Fibroblast of gingiva (primary cell): ENCODE measurements at regions not wholly inside any gene's neighbourhood (a gene's known extent, or its start where the extent isn't known, plus 50 kb on each side); places are given as distances from the start of the nearest gene placed in this dataset.
"Not testable (repeated sequence)": the region's sequence is repeated elsewhere in the genome, so short reads cannot be mapped to it uniquely, and the experiment has no call there.

Experiments
- DNase-seq: peaks from one replicate; pipeline ENCODE4 v3.0.0-alpha.2; 2011; ENCODE audit warnings: low read depth

DNA sequence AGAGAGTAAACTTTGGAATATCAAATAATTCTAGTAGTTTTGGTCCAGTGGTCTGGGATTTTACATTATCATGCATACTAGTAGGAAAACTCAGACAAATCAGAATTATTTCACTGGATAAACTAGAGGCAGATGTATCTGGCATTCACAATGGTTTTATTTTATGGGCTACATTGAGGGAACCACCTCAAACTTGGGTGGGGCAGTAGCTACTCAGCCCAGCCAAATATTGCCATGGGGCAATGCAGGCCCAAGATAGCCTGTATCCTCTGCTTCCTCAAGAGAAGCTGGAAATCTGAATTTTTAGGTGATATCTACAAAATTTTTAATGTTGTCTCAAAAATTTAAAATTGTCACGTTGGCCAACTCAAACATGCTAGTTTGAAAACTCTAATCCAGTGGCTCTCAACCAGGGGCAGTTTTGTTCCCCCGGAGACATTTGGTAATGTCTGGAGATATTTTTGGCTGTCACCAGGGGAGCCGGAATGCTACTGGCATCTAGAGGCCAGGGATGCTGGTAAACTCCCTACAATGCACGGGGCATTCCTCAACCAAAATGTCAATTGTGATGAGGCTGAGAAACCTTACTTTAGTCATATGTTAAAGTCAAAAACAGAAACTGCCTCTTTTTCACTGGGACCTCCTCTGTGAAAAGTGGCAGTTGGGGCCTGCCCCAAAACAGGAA, 172.8 kb upstream of the SPRED2 start:
- no peak for DNase-seq

DNA sequence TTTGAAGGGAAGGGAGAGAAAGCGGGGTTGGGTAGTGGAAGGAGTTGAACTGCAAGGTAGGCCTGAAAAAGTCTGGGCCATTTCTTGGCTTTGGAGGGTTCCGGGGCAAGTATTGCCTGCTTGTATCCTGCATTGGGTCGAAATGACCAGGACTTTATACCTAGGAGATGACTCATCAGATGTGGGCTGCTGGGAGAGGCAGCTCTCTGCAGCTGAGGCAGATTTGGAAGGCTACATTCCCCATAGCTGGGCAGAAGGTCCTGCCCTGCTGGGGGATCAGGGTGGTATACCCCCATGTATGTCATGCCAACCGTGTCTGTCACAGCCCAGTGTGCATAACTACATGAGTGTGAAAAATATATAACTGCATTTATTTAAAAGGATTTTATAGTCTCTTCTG, 171.8 kb upstream of the SPRED2 start:
- DNase-seq = no peak

DNA sequence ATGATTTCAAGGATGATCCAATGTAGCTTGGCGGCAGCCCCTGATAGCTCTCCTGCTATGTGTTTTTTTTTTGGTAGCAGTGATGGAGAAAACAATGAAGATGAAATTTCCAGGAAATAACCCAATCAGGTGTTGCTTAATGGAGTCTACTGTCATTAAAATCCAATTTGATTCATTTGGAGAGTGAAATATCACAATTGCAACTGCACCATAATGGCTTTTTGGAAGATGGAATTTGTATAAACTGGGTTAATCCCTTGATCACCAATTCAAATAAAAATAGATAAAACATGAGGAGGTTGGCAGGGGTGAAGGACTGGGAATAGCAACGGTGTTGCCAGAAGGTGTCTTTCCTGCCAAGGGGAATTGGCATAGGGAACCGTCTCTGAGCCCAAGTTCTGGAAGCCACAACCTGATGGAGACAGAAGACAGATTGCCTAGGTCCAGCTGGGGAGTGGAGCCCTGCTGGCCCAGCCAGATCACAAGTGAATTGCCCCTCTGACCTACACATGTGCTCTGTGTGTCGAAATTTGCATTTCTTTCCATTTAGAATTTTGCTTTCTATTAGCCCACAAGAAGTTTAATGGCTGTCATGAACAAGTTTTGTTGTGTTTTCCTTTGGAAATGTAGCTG, 170.3 kb upstream of the SPRED2 start:
- no peak for DNase-seq

- DNase-seq = not testable (repeated sequence)
These were observed 168.5 kb upstream of the SPRED2 start for GRCh38 chr2:65600871-65601270.

DNA sequence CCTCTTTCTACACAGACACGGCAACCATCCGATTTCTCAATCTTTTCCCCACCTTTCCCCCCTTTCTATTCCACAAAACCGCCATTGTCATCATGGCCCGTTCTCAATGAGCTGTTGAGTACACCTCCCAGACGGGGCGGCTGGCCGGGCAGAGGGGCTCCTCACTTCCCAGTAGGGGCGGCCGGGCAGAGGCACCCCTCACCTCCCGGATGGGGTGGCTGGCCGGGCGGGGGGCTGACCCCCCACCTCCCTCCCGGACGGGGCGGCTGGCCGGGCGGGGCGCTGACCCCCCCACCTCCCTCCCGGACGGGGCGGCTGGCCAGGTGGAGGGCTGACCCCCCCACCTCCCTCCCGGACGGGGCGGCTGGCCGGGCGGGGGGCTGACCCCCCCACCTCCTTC, 168.0 kb upstream of the SPRED2 start:
- not testable (repeated sequence) for DNase-seq

GRCh38 chr2:65599693-65600092, 167.3 kb upstream of the SPRED2 start:
- no peak for DNase-seq

- no peak for DNase-seq
These were observed 166.6 kb upstream of the SPRED2 start for GRCh38 chr2:65598996-65599395.

GRCh38 chr2:65598264-65598663, 165.9 kb upstream of the SPRED2 start:
- no peak for DNase-seq

DNA sequence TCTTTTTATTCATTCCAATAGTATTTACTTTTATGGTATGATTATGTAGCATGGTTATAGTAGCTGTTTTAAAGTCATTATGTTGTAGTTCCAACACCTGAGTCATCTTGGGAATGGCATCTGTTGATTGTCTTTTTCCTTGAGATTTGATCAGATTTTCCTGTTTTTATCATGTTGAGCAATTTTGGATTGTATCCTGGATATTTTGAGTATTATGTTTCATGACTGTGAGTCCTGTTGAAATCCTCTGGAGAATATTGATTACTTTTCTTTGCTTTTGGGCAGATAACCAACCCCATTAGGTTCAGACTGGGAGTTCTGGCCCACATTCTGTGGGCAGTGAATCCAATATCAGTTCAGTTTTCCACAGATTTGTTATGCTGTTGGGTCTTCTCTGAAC, 163.2 kb upstream of the SPRED2 start:
- DNase-seq = peak; percentile 38

GRCh38 chr2:65594150-65594549, 161.8 kb upstream of the SPRED2 start:
- DNase-seq = no peak

- no peak for DNase-seq
These were observed 157.3 kb upstream of the SPRED2 start for GRCh38 chr2:65589667-65590066.

- DNase-seq = no peak
These were observed 155.4 kb upstream of the SPRED2 start for GRCh38 chr2:65587779-65588178.

DNA sequence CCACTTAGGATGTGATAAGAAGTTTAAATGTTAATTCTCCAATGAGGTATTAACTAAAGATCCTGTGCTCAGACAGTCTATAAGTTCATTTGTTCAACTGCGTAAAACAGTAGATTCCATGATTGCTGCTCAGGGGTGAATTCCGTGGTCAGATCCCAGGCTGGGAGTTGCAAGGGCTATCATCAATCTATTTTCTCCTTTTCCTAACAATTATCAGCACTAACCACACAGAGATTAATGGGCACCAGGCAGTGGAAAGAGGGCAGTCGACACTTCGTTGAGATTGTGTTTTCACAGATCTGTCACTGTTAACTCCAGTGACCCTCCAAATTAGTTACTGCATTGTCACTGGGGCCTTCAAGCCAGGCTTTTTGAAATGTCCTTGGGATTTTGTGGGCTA, 154.1 kb upstream of the SPRED2 start:
- no peak for DNase-seq

- DNase-seq = no peak
These were observed 150.7 kb upstream of the SPRED2 start for GRCh38 chr2:65583061-65583460.

DNA sequence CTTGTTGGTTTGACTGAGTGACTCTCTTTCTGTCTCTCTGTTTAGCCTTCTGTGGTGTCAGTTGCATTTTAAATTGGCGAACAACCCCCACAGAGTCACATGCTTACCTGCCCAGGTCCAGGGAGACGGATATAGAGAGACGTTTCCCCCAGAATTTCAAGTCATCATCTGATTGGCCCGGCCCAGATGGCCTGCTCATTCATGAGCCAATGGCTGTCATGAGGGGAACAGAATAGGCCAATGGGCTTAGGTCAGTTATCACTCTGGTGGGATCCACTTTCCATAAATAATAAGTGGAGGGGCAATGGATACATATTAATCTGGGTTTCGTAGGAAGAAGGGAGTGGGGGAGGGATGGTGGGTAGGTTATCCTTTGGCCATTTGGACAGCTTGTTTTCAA, 150.0 kb upstream of the SPRED2 start:
- DNase-seq = no peak

DNA sequence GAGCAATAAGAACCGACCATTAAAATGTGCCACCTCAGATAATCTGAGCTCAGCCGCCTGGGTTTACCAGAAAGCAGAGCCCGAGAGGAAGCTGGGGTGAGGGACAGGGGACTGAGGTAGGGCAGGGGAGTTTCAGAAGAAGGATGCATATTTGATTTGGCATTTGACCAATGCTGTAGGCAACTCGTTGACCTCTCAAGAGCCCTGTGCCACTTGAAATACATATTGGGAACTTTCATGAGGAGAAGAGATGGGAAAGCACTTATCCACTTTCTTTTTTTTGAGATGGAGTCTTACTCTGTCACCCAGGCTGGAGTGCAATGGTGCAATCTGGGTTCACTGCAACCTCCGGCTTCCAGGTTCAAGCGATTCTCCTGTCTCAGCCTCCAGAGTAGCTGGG, 148.4 kb upstream of the SPRED2 start:
- DNase-seq = no peak

DNA sequence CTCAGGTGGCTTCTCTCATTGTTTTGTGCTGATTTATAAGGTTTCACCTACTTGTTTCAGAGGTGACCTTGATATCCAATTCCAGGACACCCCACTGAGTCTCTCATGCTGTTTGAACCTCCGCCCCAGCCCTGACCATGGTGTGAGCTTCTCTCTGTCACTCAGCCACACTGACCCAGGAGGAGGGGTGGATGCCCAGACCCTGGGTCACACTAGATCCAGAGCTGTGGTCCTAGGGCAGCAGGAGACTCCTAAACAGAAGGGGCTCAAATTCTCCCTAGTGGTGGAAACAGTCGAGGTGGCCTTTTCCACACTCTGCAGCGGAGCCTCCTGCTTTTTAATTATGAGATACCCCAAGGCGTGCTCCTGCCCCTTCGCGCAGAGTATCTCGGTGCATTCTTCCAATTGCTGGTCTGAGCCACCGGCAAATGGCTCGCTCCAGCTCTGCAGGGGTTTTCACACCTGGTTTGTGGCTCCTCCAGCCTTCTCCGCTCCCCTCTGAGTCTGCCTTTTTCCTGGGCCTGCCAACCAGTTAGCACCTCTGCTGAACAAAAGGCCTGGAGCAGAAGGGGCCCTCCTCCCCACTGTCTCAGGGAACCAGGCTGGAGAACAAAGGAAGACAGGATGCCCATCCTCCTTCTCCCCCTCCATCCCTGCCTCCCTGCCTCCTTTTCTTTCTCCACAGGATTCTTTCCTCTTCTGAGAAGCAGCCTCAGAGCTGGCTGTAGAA, 147.3 kb upstream of the SPRED2 start:
- no peak for DNase-seq

GRCh38 chr2:65577654-65578053, 145.3 kb upstream of the SPRED2 start:
- DNase-seq = no peak

GRCh38 chr2:65576861-65577601, 144.6 kb upstream of the SPRED2 start:
- peak; percentile 86 for DNase-seq

- DNase-seq = no peak
These were observed 143.9 kb upstream of the SPRED2 start for GRCh38 chr2:65576278-65576677.

GRCh38 chr2:65574993-65575392, 142.6 kb upstream of the SPRED2 start:
- DNase-seq = no peak

GRCh38 chr2:65568656-65569440, 136.4 kb upstream of the SPRED2 start:
- not testable (repeated sequence) for DNase-seq
